Fibroblast of mammary gland (primary cell): ENCODE measurements at regions not wholly inside any gene's neighbourhood (a gene's known extent, or its start where the extent isn't known, plus 50 kb on each side); places are given as distances from the start of the nearest gene placed in this dataset.
"Not testable (repeated sequence)": the region's sequence is repeated elsewhere in the genome, so short reads cannot be mapped to it uniquely, and the experiment has no call there.

ENCODE experiments used
- DNase-seq: peaks from one replicate; pipeline ENCODE4 v3.0.0-alpha.2; 2010; ENCODE audit warnings: low read depth
- H3K4me3 ChIP-seq: 2 replicates; pipeline ENCODE4 v1.5.1; 2011; ENCODE audit warnings: low read depth, mild to moderate bottlenecking, low read length, moderate library complexity; ENCODE audit not compliant: control insufficient read depth
- CTCF ChIP-seq: conservative IDR thresholded peaks from 2 replicates; pipeline ENCODE4 v1.5.1; 2011; ENCODE audit warnings: low read depth, low read length, inconsistent platforms; ENCODE audit not compliant: control insufficient read depth, insufficient read depth

- not testable (repeated sequence) for DNase-seq
Measured at GRCh38 chr9:42239445-42240260, 56.2 kb downstream of the SPATA31A6 start.

DNA sequence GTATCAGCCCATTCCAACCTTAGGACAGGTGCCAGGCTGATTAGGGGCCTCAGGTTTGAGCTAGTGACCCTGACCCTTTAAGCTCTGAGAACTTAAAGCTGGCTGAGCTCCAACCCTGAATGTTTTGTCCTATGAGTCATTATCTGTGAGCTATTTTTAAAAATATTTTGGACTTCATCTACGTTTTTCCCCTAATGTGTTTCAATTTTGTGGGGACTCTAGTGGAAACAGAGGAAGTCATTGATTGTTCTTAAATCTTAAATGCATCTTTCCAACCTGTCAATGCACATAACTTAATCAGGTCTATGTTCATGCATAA is 56.8 kb downstream of the SPATA31A6 start:
- DNase-seq = peak; percentile 17
- not testable (repeated sequence) for H3K4me3 ChIP-seq

More at GRCh38 chr9:42239445-42240260, 56.2 kb downstream of the SPATA31A6 start:
- H3K4me3 ChIP-seq = not testable (repeated sequence)

DNA sequence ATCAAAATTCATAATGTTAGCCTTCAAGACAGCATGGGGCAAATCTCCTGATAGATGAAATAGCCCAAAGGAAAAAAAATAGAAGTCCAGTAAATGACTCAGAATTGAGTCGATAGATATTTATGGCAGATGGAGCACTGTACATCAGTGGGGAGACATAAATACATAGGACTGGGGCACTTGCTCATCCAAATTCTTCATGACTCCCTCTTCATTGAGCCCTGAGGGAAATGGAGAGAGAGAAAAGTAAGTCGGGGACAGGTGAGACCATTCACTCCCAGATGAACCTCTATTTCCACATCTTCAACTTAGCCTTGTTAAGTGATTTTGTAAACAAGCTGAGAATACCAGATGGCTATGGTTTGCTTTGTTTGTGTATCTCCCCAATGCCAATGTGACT is 59.8 kb downstream of the SPATA31A6 start:
- H3K4me3 ChIP-seq = not testable (repeated sequence)
- DNase-seq = peak; percentile 2

DNA sequence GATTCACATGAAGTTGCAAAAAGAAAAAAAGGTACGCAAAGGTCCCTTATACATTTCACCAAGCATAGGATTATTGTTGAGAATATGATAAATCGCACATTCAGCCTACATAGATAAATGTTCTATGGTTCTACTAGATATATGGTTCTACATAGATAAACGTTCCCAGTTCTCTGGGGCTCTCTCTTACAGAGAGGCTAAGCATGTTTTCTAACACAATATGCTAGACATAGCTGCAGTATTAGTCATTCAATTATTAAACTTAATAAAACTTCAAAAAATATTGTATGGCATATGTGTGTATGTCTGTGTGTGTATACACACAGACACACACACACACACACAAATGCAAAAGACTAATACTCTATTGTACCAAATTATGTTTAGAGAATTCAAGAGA is 60.4 kb downstream of the SPATA31A6 start:
- H3K4me3 ChIP-seq, DNase-seq: not testable (repeated sequence)

DNA sequence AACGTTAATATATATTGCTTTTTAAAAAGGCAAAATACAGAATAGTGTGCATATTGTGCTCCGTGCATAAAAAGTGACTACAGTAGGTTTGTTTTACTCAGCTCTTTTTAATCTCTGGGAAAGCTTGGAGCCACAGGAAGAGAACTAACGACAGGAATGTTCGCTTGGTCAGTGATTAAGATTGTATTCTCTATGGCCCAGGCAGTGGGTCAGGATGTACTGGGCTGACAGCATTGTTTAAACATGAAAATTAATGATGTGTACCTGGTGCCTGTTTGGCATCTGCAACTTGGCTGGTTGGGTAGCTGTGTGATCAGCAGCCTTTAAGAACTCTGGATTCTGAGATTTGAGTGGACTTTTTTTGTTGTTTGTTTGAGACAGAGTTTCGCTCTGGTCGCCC is 85.3 kb downstream of the SPATA31A6 start:
- DNase-seq = not testable (repeated sequence)

GRCh38 chr9:42269171-42269570 is 85.7 kb downstream of the SPATA31A6 start:
- DNase-seq, H3K4me3 ChIP-seq: not testable (repeated sequence)

More for the DNA sequence above, 85.3 kb downstream of the SPATA31A6 start:
- not testable (repeated sequence) for H3K4me3 ChIP-seq

- H3K4me3 ChIP-seq, DNase-seq: not testable (repeated sequence)
Measured at GRCh38 chr9:42273191-42273590, 89.7 kb downstream of the SPATA31A6 start.

DNA sequence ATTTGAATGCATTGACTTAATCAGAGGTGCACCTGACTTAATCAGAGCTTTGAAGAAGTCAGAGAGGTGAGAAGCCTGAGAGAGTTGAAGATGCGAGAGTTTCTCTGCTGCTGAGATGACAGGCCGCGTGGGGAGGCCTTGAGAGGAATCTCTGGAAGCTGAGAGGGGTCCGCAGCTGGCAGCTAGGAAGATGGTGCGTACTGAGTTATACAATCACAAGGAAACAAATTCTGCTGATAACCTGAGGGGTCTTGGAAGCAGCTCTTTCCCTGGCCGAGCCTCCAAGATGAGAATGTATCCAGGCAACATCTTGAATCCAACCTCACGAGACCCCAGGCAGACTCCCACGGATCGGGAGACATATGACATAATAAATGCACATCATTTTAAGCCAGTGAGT is 91.7 kb downstream of the SPATA31A6 start:
- no peak for TF ChIP-seq CTCF
- no peak for DNase-seq

DNA sequence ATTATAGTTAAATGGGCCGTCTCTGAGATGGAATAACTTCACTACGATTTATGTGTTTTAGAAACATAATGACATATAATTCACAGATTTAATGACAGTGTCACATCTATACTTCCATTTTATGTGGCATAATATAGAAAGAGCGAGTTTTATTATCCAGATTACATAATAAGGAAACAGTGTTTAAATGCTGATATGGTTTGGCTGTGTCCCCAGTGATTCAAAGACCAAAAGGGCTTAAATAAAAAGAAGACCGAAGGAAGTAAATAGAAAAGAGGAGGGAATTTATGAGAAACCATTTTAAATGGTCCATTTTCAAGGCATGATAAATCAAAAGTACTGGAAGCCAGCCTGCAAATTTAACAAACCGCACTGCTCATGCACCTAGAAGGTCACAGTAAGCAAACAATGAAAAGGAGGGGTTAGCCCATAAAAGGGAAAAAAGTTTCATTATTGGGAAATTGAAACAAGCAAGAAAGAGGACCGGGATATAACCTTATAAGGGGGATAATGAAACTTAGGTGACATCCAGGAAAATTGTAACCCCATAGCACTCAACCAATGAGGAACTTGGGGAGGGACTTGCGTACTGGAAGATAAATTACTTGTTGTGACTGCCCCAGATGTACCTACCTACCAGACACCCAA is 99.2 kb downstream of the SPATA31A6 start:
- H3K4me3 ChIP-seq, DNase-seq: not testable (repeated sequence)

More for the DNA sequence above, 91.7 kb downstream of the SPATA31A6 start:
- H3K4me3 ChIP-seq = no peak overlapping the region

DNA sequence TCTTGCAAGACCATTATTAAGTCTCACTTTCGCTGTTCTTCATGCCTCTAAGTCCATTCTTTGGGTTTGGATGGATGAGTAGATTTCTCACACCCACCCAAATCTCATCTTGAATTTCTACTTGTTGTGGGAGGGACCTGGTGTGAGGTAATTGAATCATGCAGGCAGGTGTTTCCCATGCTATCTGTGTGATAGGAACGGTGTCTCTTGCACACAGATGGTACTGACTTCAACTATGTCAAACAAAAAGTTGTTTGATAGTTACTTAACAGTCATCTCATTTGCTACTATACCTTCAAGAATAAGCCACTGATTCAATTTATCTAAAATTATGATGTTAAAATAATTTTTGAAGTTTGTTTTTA is 99.7 kb downstream of the SPATA31A6 start:
- not testable (repeated sequence) for DNase-seq, H3K4me3 ChIP-seq

- DNase-seq, H3K4me3 ChIP-seq: not testable (repeated sequence)
Measured at GRCh38 chr9:42286145-42286845, 102.8 kb downstream of the SPATA31A6 start.

GRCh38 chr9:42288002-42288864 is 104.8 kb downstream of the SPATA31A6 start:
- DNase-seq, H3K4me3 ChIP-seq: not testable (repeated sequence)

- DNase-seq, H3K4me3 ChIP-seq: not testable (repeated sequence)
Measured at GRCh38 chr9:42288865-42289229, 105.4 kb downstream of the SPATA31A6 start.

DNA sequence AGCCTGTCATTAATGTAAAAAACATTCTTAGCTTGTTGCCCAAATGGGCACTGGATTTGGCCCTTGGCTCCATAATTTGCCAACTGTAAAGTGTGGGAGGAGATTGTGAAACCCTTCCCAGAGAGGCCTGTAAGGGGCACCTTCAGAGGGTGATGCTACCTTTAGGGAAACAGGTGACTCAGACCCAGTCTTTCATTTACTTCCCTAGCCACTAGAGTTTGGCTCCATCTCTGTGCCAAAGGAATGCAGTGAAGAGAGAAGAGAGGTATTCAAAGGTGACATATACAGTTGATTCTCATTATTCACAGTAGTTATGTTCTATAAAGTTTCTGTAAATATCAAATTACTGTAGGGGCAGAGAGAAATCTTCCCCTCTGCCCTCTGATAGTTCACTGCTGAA is 116.7 kb downstream of the SPATA31A6 start:
- DNase-seq, H3K4me3 ChIP-seq: not testable (repeated sequence)

DNA sequence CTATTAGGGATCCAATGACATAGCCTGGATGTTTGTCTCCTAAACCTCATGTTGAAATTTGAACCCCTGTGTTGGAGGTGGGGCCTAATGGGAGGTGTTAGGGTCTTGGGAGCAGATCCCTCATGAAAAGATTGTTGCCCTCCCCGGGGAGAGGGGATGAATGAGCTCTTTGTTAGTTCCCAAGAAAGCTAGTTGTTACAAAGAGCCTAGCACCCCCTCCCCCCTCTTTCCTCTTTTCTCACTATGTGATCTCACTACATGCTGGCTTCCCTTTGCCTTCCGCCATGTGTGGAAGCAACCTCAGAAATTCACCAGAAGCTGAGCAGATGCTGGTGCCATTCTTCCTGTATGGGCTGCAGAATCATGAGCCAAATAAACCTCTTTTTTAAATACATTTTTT is 123.2 kb downstream of the SPATA31A6 start:
- not testable (repeated sequence) for DNase-seq, H3K4me3 ChIP-seq

GRCh38 chr9:42307449-42307848 is 124.0 kb downstream of the SPATA31A6 start:
- not testable (repeated sequence) for DNase-seq, H3K4me3 ChIP-seq

- not testable (repeated sequence) for H3K4me3 ChIP-seq, DNase-seq
Measured at GRCh38 chr9:42310972-42311371, 127.5 kb downstream of the SPATA31A6 start.
